CD14-positive monocyte (primary cell): ENCODE measurements at regions not wholly inside any gene's neighbourhood (a gene's known extent, or its start where the extent isn't known, plus 50 kb on each side); places are given as distances from the start of the nearest gene placed in this dataset.

Experiments used
- DNase-seq, 3 donors: peaks; one replicate each; pipeline ENCODE4 v3.0.0-alpha.2; 2011 to 2022
- H2AFZ ChIP-seq: 2 replicates; pipeline ENCODE4 v1.6.0; 2012; ENCODE audit warnings: mild to moderate bottlenecking, low read depth, low read length, inconsistent platforms; ENCODE audit not compliant: insufficient read depth, poor library complexity, severe bottlenecking
- H3K27ac ChIP-seq, 2 donors: 1 replicate in 1 of 2; 2 replicates in 1 of 2; pipeline ENCODE4 v1.5.1; 2012 to 2013; ENCODE audit warnings: low read length in 2 of 2, control low read depth in 1 of 2, inconsistent platforms in 1 of 2, low read depth in 1 of 2, mild to moderate bottlenecking in 1 of 2
- H3K27me3 ChIP-seq, 2 donors: one replicate each; pipeline versions ENCODE4 v1.6.0 to v1.6.1; 2011 to 2013; ENCODE audit warnings: low read length in 2 of 2; ENCODE audit not compliant: control insufficient read depth in 2 of 2, insufficient read depth in 2 of 2
- H3K36me3 ChIP-seq, 2 donors: replicated peaks in 1 of 2; 1 replicate in 1 of 2; 2 replicates in 1 of 2; pipeline versions ENCODE4 v1.5.1 to v1.6.1; 2012 to 2013; ENCODE audit warnings: low read length in 2 of 2, control low read depth in 1 of 2, inconsistent platforms in 1 of 2, mild to moderate bottlenecking in 1 of 2; ENCODE audit not compliant: insufficient read depth in 2 of 2, control insufficient read depth in 1 of 2
- H3K4me1 ChIP-seq, 2 donors: 1 replicate in 1 of 2; 2 replicates in 1 of 2; pipeline versions ENCODE4 v1.5.1 to v1.6.1; 2012 to 2013; ENCODE audit warnings: low read length in 2 of 2, control low read depth in 1 of 2, inconsistent platforms in 1 of 2, mild to moderate bottlenecking in 1 of 2, moderate library complexity in 1 of 2; ENCODE audit not compliant: insufficient read depth in 2 of 2, control insufficient read depth in 1 of 2
- H3K4me2 ChIP-seq: replicated peaks from 2 replicates; pipeline ENCODE3; 2012; ENCODE audit warnings: low read length, moderate library complexity, mild to moderate bottlenecking; ENCODE audit not compliant: poor library complexity, severe bottlenecking; ENCODE audit errors: extremely low read depth
- H3K4me3 ChIP-seq, 3 experiments: fragments of 200-600 bp in 1 of 3; sonication (generic) in 1 of 3; replicated peaks in 1 of 3; 1 replicate in 2 of 3; 2 replicates in 1 of 3; pipeline ENCODE4 v1.5.1; 2011 to 2013; ENCODE audit warnings: low read length in 3 of 3, mild to moderate bottlenecking in 3 of 3, control low read depth in 2 of 3, low read depth in 2 of 3, inconsistent platforms in 1 of 3, moderate library complexity in 1 of 3
- H3K79me2 ChIP-seq: 2 replicates; pipeline ENCODE4 v1.6.0; 2012; ENCODE audit warnings: mild to moderate bottlenecking, control low read depth, inconsistent platforms, low read length, moderate library complexity; ENCODE audit not compliant: insufficient read depth
- H3K9ac ChIP-seq: 2 replicates; pipeline ENCODE4 v1.6.0; 2017; ENCODE audit warnings: low read length, mild to moderate bottlenecking; ENCODE audit not compliant: insufficient read depth, poor library complexity, severe bottlenecking
- H3K9me3 ChIP-seq, 2 donors: replicated peaks in 1 of 2; 1 replicate in 1 of 2; 2 replicates in 1 of 2; pipeline versions ENCODE4 v1.5.1 to v1.6.1; 2012 to 2013; ENCODE audit warnings: low read length in 2 of 2, control low read depth in 1 of 2; ENCODE audit not compliant: control insufficient read depth in 1 of 2, insufficient read depth in 1 of 2
- H4K20me1 ChIP-seq: 2 replicates; pipeline ENCODE4 v1.6.0; 2012; ENCODE audit warnings: mild to moderate bottlenecking, low read length, control low read depth, moderate library complexity; ENCODE audit not compliant: insufficient read depth
- H3K27ac Mint-ChIP-seq, 7 donors: one replicate each; pipeline ENCODE4 v1.8.0; 2020; ENCODE audit warnings: mild to moderate bottlenecking in 7 of 7, mixed read lengths in 7 of 7, moderate library complexity in 6 of 7, inconsistent platforms in 2 of 7
- H3K27me3 Mint-ChIP-seq, 3 donors: one replicate each; pipeline ENCODE4 v1.8.0; 2021 to 2022; ENCODE audit warnings: low read depth in 3 of 3, mild to moderate bottlenecking in 3 of 3, mixed read lengths in 3 of 3, moderate library complexity in 3 of 3, inconsistent platforms in 1 of 3
- H3K36me3 Mint-ChIP-seq, 2 donors: one replicate each; pipeline ENCODE4 v1.8.0; 2020; ENCODE audit warnings: mixed read lengths in 2 of 2, inconsistent platforms in 1 of 2, mild to moderate bottlenecking in 1 of 2
- H3K4me1 Mint-ChIP-seq: one replicate; pipeline ENCODE4 v1.8.0; 2020; ENCODE audit warnings: mild to moderate bottlenecking, mixed read lengths
- H3K4me3 Mint-ChIP-seq, 2 donors: one replicate each; pipeline ENCODE4 v1.8.0; 2020; ENCODE audit warnings: mild to moderate bottlenecking in 2 of 2, mixed read lengths in 2 of 2, moderate library complexity in 1 of 2
- H3K9me3 Mint-ChIP-seq, 7 donors: one replicate each; pipeline ENCODE4 v1.8.0; 2020 to 2022; ENCODE audit warnings: mixed read lengths in 7 of 7, mild to moderate bottlenecking in 6 of 7, moderate library complexity in 6 of 7, inconsistent platforms in 2 of 7
- WGBS: methylation state at CpG from one replicate; pipeline ENCODE4 v1.1.5; 2013; ENCODE audit warnings: missing lambda C conversion rate; ENCODE audit not compliant: insufficient coverage; 5-methylcytosine and 5-hydroxymethylcytosine counted together
- intact Hi-C, 2 donors: fragments of 100-400 bp; cut with micrococcal nuclease; formaldehyde crosslinking; loops; one replicate each; pipeline versions ENCODE4 v1.15.0 to v1.15.1; 2023
- TF ChIP-seq, protein P1 (sequence below): fragments of 200-600 bp; IDR thresholded peaks from one replicate; pipeline ENCODE4 v1.8.0; 2022; ENCODE audit warnings: antibody characterized with exemption, mild to moderate bottlenecking

DNA sequence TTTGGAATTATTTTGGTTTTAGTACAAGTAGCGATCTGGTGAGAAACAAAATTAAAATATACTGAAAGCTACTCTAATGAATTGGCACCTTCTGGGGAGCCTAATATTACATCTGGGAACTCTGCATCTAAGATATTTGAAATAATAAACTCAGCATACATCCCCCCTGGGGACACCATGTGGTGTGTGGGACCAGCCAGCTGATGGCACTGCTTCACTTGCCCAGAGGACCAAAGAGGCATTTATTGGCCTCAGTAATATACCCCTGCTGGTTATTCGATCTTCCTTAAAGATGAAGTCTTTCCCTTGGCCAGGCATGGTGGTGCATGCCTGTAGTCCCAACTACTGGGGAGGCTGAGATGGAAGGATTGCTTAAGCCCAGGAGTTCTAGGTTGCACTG lies 195.1 kb upstream of the AUTS2 start:
- intact Hi-C loops = no loop called here
- Histone ChIP-seq H3K79me2 (no peaks in the 10 kb centered on the region), H3K27me3 (no peaks in the 10 kb centered on the region), H4K20me1 (no peaks in the 10 kb centered on the region), H3K9ac (no peak overlapping the region), H3K27ac (no peak overlapping the region), H3K4me1 (no peaks in the 10 kb centered on the region), H3K4me2 (no peak overlapping the region), H2AFZ (no peak overlapping the region), H3K9me3 (no peaks in the 10 kb centered on the region), H3K4me3 (no peak overlapping the region), H3K36me3 (no peaks in the 10 kb centered on the region)
- peaks cover 3 to 5% (median 4%) of the 10 kb centered on the region in 3 donors for H3K27me3 Mint-ChIP-seq
- H3K4me3 Mint-ChIP-seq = no peak overlapping the region
- TF ChIP-seq, protein P1, sequence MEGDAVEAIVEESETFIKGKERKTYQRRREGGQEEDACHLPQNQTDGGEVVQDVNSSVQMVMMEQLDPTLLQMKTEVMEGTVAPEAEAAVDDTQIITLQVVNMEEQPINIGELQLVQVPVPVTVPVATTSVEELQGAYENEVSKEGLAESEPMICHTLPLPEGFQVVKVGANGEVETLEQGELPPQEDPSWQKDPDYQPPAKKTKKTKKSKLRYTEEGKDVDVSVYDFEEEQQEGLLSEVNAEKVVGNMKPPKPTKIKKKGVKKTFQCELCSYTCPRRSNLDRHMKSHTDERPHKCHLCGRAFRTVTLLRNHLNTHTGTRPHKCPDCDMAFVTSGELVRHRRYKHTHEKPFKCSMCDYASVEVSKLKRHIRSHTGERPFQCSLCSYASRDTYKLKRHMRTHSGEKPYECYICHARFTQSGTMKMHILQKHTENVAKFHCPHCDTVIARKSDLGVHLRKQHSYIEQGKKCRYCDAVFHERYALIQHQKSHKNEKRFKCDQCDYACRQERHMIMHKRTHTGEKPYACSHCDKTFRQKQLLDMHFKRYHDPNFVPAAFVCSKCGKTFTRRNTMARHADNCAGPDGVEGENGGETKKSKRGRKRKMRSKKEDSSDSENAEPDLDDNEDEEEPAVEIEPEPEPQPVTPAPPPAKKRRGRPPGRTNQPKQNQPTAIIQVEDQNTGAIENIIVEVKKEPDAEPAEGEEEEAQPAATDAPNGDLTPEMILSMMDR = no peak
- no peak for DNase-seq
- H3K27ac Mint-ChIP-seq = no peak overlapping the region
- H3K4me1 Mint-ChIP-seq = no peaks in the 10 kb centered on the region
- WGBS = 40% methylated on average over 1 of the region's 2 CpGs
- H3K36me3 Mint-ChIP-seq = no peaks in the 10 kb centered on the region
- H3K9me3 Mint-ChIP-seq = peaks cover 0 to 3% (median 1%) of the 10 kb centered on the region in 7 donors

- Mint-ChIP-seq H3K27me3 (peaks cover 3 to 6% (median 4%) of the 10 kb centered on the region in 3 donors), H3K36me3 (no peaks in the 10 kb centered on the region), H3K9me3 (peaks cover 0 to 7% (median 4%) of the 10 kb centered on the region in 7 donors), H3K4me1 (peaks cover 4% of the 10 kb centered on the region), H3K27ac (no peak overlapping the region), H3K4me3 (no peak overlapping the region)
- intact Hi-C loops = no loop called here
- DNase-seq = no peak
- Histone ChIP-seq H3K79me2 (no peaks in the 10 kb centered on the region), H3K36me3 (no peaks in the 10 kb centered on the region), H3K4me3 (no peak overlapping the region), H3K9me3 (no peaks in the 10 kb centered on the region), H3K4me1 (no peaks in the 10 kb centered on the region), H3K27me3 (no peaks in the 10 kb centered on the region), H4K20me1 (no peaks in the 10 kb centered on the region), H2AFZ (no peak overlapping the region), H3K27ac (no peak overlapping the region), H3K9ac (no peak overlapping the region), H3K4me2 (no peak overlapping the region)
- TF ChIP-seq, protein P1 = no peak
- WGBS = no CpG with 5 or more reads among the region's 7 CpGs
These were observed 187.3 kb upstream of the AUTS2 start for GRCh38 chr7:69411018-69411417.
